ENCODE measurements at regions not wholly inside any gene's neighbourhood (a gene's known extent, or its start where the extent isn't known, plus 50 kb on each side); places are given as distances from the start of the nearest gene placed in this dataset.

DNA sequence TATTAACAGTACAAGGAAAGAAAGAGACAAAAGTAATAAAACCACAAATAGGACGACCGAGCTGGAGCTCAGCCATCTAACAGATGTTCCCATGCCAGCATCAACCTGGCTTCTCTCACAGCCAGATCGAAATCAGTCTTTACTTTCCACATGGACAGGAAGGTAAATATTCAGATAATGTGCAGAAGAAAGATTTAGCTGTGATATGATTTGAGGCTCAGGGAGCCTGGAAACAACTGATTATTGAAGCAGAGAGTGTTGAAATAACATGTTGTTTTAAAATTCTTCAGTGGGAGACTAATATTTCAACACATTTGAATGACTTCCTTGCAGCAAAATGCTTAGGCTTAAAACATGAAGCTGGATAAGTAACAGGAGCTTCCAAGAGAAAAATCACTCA, 546.8 kb downstream of the ETS1 start:
- no peaks in the 10 kb centered on the region for H4K20me1 ChIP-seq (replicated peaks; ENCODE audit: insufficient read depth)

More for the DNA sequence above, 546.8 kb downstream of the ETS1 start:
- Histone ChIP-seq H3F3A (replicated peaks; ENCODE audit: low read depth) (no peaks in the 10 kb centered on the region), H3K4me1 (ENCODE audit: insufficient read depth) (no peaks in the 10 kb centered on the region), H3K27me3 (ENCODE audit: insufficient read depth) (no peaks in the 10 kb centered on the region), H3K4me3 (no peak overlapping the region), H3K36me3 (ENCODE audit: insufficient read depth) (no peaks in the 10 kb centered on the region; the same call in 1 of the 2 replicates), H2AFZ (no peak overlapping the region), H3K79me2 (replicated peaks; ENCODE audit: insufficient read depth) (no peaks in the 10 kb centered on the region), H3K9me2 (ENCODE audit: insufficient read depth) (no peaks in the 10 kb centered on the region), H3K27ac (ENCODE audit: low read depth) (no peak overlapping the region), H3K4me2 (no peak overlapping the region)
- peaks cover 12% of the 10 kb centered on the region for H3K4me1 Mint-ChIP-seq
- no peak overlapping the region for H3K4me3 Mint-ChIP-seq
- H3K27me3 Mint-ChIP-seq (ENCODE audit: insufficient read depth, low read depth, poor library complexity), result no peaks in the 10 kb centered on the region
- H3K9me3 Mint-ChIP-seq, result no peaks in the 10 kb centered on the region
- TF ChIP-seq, protein P1, sequence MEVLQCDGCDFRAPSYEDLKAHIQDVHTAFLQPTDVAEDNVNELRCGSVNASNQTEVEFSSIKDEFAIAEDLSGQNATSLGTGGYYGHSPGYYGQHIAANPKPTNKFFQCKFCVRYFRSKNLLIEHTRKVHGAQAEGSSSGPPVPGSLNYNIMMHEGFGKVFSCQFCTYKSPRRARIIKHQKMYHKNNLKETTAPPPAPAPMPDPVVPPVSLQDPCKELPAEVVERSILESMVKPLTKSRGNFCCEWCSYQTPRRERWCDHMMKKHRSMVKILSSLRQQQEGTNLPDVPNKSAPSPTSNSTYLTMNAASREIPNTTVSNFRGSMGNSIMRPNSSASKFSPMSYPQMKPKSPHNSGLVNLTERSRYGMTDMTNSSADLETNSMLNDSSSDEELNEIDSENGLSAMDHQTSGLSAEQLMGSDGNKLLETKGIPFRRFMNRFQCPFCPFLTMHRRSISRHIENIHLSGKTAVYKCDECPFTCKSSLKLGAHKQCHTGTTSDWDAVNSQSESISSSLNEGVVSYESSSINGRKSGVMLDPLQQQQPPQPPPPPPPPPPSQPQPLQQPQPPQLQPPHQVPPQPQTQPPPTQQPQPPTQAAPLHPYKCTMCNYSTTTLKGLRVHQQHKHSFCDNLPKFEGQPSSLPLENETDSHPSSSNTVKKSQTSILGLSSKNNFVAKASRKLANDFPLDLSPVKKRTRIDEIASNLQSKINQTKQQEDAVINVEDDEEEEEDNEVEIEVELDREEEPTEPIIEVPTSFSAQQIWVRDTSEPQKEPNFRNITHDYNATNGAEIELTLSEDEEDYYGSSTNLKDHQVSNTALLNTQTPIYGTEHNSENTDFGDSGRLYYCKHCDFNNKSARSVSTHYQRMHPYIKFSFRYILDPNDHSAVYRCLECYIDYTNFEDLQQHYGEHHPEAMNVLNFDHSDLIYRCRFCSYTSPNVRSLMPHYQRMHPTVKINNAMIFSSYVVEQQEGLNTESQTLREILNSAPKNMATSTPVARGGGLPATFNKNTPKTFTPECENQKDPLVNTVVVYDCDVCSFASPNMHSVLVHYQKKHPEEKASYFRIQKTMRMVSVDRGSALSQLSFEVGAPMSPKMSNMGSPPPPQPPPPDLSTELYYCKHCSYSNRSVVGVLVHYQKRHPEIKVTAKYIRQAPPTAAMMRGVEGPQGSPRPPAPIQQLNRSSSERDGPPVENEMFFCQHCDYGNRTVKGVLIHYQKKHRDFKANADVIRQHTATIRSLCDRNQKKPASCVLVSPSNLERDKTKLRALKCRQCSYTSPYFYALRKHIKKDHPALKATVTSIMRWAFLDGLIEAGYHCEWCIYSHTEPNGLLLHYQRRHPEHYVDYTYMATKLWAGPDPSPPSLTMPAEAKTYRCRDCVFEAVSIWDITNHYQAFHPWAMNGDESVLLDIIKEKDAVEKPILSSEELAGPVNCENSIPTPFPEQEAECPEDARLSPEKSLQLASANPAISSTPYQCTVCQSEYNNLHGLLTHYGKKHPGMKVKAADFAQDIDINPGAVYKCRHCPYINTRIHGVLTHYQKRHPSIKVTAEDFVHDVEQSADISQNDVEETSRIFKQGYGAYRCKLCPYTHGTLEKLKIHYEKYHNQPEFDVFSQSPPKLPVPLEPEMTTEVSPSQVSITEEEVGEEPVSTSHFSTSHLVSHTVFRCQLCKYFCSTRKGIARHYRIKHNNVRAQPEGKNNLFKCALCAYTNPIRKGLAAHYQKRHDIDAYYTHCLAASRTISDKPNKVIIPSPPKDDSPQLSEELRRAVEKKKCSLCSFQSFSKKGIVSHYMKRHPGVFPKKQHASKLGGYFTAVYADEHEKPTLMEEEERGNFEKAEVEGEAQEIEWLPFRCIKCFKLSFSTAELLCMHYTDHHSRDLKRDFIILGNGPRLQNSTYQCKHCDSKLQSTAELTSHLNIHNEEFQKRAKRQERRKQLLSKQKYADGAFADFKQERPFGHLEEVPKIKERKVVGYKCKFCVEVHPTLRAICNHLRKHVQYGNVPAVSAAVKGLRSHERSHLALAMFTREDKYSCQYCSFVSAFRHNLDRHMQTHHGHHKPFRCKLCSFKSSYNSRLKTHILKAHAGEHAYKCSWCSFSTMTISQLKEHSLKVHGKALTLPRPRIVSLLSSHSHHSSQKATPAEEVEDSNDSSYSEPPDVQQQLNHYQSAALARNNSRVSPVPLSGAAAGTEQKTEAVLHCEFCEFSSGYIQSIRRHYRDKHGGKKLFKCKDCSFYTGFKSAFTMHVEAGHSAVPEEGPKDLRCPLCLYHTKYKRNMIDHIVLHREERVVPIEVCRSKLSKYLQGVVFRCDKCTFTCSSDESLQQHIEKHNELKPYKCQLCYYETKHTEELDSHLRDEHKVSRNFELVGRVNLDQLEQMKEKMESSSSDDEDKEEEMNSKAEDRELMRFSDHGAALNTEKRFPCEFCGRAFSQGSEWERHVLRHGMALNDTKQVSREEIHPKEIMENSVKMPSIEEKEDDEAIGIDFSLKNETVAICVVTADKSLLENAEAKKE (CRISPR knock-in tag; IDR thresholded peaks at IDR 0.05), result no peak
- TF ChIP-seq POLR2AphosphoS5 (IDR thresholded peaks at IDR 0.05; ENCODE audit: low read depth), result no peak
- no peak for TF ChIP-seq CREB1 (CRISPR knock-in tag; IDR thresholded peaks at IDR 0.05; ENCODE audit: low read depth)
- TF ChIP-seq, protein P2, sequence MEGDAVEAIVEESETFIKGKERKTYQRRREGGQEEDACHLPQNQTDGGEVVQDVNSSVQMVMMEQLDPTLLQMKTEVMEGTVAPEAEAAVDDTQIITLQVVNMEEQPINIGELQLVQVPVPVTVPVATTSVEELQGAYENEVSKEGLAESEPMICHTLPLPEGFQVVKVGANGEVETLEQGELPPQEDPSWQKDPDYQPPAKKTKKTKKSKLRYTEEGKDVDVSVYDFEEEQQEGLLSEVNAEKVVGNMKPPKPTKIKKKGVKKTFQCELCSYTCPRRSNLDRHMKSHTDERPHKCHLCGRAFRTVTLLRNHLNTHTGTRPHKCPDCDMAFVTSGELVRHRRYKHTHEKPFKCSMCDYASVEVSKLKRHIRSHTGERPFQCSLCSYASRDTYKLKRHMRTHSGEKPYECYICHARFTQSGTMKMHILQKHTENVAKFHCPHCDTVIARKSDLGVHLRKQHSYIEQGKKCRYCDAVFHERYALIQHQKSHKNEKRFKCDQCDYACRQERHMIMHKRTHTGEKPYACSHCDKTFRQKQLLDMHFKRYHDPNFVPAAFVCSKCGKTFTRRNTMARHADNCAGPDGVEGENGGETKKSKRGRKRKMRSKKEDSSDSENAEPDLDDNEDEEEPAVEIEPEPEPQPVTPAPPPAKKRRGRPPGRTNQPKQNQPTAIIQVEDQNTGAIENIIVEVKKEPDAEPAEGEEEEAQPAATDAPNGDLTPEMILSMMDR (conservative IDR thresholded peaks at IDR 0.05; ENCODE audit: low read depth in 2 of 2), result no peak
- TF ChIP-seq ZNF114 (CRISPR knock-in tag; IDR thresholded peaks at IDR 0.05), result no peak
- TF ChIP-seq, protein P3, sequence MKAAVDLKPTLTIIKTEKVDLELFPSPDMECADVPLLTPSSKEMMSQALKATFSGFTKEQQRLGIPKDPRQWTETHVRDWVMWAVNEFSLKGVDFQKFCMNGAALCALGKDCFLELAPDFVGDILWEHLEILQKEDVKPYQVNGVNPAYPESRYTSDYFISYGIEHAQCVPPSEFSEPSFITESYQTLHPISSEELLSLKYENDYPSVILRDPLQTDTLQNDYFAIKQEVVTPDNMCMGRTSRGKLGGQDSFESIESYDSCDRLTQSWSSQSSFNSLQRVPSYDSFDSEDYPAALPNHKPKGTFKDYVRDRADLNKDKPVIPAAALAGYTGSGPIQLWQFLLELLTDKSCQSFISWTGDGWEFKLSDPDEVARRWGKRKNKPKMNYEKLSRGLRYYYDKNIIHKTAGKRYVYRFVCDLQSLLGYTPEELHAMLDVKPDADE (IDR thresholded peaks at IDR 0.05), result no peak
- H3K27ac Mint-ChIP-seq, result no peak overlapping the region
- ATAC-seq (no peak), DNase-seq (ENCODE audit: low spot score) (no peak)
- no peaks in the 10 kb centered on the region for H3K36me3 Mint-ChIP-seq (ENCODE audit: low read depth)

Data from GM23338 (cell line).